ENCODE measurements at regions not wholly inside any gene's neighbourhood (a gene's known extent, or its start where the extent isn't known, plus 50 kb on each side); places are given as distances from the start of the nearest gene placed in this dataset.
"Not testable (repeated sequence)": the region's sequence is repeated elsewhere in the genome, so short reads cannot be mapped to it uniquely, and the experiment has no call there.

GRCh38 chr16:9635150-9635720, 543.8 kb downstream of the HAPSTR1 start:
- not testable (repeated sequence) for TF ChIP-seq CTCF (tag by site-specific recombination; IDR thresholded peaks at IDR 0.05); ZBTB26 (tag by site-specific recombination; optimal IDR thresholded peaks at IDR 0.05); ZNF521 (tag by site-specific recombination; IDR thresholded peaks at IDR 0.05); ZBTB49 (tag by site-specific recombination; IDR thresholded peaks at IDR 0.05; ENCODE audit: low read depth); TCF7L2 (IDR thresholded peaks at IDR 0.05; ENCODE audit: borderline replicate concordance, low read depth, low read length); ZFHX2 (tag by site-specific recombination; conservative IDR thresholded peaks at IDR 0.05); GLIS1 (tag by site-specific recombination; IDR thresholded peaks at IDR 0.05); ZNF146 (tag by site-specific recombination; IDR thresholded peaks at IDR 0.05); ZNF341 (tag by site-specific recombination; IDR thresholded peaks at IDR 0.05; ENCODE audit: low read depth); ZNF449 (tag by site-specific recombination; IDR thresholded peaks at IDR 0.05); ZNF830 (tag by site-specific recombination; IDR thresholded peaks at IDR 0.05; ENCODE audit: low read depth); ZSCAN5A (tag by site-specific recombination; IDR thresholded peaks at IDR 0.05)
